HG03469 (cell line): ENCODE measurements at regions not wholly inside any gene's neighbourhood (a gene's known extent, or its start where the extent isn't known, plus 50 kb on each side); places are given as distances from the start of the nearest gene placed in this dataset.

Experiments
- ATAC-seq: cut with Tn5 transposase; IDR thresholded peaks from one replicate; pipeline ENCODE4 v1.9.1; 2021; ENCODE audit warnings: mild to moderate bottlenecking, moderate library complexity, moderate number of reproducible peaks; ENCODE audit not compliant: unreplicated experiment

DNA sequence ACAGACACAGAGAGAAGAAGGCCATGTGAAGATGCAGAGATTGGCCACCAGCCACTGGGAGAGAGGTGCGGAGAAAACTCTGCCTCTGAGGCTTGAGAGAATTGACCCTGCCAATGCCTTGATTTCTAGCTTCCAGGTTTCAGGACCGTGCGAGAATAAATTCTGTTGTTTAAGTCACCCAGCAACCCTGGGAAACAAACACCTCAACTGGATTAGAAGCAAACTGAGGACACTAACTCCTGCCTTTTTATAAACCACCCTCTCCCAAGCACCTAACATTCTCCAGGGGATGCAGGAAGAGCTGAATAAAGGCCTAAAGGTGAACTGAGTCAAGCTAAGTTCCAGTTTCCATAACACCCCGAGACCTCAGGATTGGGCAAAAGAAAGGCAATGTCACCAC is 136.1 kb downstream of the ANKRD60 start:
- no peak for ATAC-seq

- ATAC-seq, result no peak
Measured at GRCh38 chr20:58091810-58092209, 136.6 kb downstream of the ANKRD60 start.

DNA sequence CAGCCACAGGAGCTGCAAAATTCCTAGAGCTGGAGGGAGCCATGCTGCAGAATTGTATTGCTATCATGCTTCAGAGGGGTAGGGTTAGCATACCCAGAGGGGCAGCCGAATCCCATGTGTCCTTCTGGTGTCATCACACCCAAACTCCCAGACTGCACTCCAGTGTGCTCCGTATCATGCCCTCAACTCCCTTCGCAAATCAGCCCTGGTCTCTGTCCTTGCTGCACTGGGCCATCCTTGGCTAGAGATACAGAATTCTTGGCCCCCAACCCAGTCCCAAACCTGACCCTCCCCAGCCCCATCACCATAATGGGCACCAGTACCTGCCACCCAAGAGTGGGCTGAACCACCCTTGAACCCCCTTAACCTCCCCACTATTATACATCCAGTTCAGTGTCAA is 138.3 kb downstream of the ANKRD60 start:
- no peak for ATAC-seq

- ATAC-seq, result no peak
Measured at GRCh38 chr20:58088625-58089024, 139.8 kb downstream of the ANKRD60 start.

DNA sequence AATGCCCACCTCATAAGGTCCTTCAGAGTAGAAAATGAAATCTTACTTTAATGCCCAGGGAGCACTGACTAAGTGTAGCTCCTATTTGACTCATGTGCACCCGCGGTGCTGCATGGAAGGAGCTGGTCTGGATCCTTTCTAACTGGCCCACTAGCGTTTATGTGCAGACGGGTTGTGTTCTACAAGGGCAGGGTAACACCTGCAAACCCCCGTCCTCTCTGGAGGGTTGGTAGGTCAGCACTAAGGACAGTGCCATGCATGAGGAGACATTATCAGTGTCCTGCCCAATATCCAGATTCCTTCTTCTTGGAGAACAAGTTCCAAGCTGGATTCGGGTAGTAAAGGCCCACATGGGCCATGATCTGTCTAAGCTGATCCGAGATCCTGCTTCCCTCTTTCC is 140.3 kb downstream of the ANKRD60 start:
- ATAC-seq, result no peak

DNA sequence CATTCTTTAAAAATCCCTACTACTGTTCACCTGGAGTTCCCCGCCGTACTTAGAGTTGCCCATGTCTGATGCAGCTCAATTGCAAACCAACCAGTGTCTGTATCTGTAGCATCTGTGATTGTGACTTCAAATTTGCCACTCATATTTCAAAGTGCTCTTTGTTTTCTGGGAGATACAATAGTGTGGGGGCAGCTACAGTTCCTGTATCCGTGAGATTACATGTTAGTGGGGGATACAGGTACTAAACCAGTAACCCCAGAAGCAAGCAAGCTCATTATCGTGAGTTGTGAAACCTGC is 140.9 kb downstream of the ANKRD60 start:
- no peak for ATAC-seq

- no peak for ATAC-seq
Measured at GRCh38 chr20:58086763-58087561, 141.5 kb downstream of the ANKRD60 start.

DNA sequence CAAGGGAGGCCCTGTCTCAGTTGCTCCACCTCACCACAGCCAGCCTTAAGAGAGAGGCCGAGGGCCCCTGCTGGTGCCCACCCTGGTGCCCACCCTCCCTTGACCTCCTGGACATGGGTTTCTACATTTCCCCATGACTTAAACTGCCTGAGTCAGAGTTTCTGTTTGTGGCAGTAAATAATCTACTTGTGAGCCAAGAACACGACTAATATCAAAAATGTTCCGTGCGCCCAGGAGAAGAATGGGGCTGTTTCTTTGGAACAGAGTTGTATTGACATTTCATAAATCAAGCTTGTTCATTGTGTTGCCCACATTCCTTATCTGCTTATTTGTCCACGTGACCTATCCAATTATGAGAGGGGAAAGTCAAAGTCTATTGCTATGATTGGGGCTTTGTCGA is 143.5 kb downstream of the ANKRD60 start:
- ATAC-seq, result no peak

DNA sequence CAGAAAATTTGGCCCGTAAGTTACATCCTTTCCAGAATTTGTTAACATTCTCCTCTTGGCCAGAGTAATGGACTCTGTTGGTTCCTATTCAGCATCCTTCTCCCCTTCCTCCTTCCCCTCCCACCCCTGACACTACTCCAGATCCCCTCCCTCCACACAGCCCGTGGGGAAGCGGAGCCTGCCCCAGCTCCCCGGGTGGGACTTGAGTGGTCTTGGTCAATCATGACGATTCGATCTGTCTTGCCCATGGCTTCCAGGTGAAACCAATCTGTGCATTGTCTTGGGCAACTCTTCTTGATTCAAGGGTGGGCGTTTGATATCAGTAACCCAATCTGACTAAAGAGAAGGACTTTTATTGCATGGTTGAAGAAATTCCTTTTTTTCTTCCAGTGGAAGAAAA is 143.9 kb downstream of the ANKRD60 start:
- ATAC-seq, result no peak

DNA sequence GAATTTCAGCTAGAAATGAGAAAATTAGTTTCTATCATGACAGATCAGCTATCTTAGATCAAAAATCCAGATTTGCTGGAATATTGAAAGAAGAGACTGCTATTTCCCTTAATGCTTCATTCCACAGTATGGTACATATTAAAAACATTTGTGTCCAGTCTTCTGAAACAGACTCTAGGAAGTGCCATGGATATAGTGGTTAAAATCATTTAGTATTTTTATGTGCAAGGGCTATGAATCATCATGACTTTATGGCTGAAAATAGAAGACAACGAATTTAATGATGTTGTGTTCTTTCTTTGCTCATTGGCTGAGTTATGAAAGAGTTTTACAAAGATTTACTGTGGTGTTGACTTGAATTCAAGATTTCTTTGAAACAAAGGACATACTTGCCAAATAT is 146.6 kb downstream of the ANKRD60 start:
- no peak for ATAC-seq

DNA sequence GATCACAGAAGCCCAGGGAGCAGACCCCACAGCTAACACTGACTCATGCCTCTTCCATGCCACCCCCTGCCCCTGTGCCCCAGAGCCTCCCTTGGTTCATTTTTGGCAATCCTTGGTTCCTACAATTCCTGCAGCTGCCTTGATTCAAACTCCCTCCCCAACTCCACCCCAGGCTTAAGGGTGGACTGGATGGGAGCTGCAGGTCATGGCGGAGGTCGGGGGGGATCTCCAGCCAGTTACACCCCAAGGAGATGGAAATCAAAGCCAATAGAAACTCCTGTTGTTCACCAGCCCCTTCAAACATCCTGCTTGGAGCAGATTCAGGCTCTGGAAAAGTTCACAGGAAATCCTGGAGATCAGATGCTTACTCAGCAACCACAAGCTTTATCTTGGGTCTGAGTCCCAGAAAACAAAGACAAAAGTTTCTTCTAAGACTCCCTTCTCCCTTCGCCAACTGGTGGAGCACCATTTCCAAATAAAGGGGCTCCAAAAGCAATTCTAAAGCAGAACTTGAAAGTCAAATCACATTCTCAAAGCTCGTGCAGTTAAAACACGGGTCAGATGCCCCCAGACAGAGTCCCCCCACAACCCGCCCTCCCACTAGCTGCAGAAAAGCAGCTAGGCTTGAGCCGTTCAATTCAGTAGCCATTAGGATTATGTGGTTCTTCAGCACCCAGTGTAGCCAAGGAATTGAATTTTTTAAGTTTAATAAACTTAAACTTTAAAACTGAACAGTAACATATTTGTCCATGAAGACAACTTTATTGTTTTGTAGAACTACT is 149.5 kb downstream of the ANKRD60 start:
- no peak for ATAC-seq

DNA sequence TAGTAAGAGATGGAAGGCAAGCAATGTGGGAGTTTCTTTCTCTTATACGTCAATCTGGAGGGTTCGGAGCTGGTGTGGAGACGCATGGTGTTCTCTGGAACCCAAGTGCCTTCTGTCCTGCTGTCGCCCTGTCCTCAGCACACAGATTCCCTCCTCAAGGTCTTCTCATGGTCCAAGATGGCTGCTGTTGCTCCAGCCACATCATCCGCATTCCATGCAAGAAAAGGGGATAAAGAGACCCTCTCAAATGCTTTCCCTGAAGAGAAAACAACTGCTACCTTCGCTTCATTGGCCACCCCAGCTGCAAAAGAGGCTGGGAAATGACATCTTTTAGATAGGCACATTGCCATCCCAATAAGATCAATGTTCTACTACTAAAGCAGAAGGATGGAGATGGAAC is 151.2 kb downstream of the ANKRD60 start:
- no peak for ATAC-seq

DNA sequence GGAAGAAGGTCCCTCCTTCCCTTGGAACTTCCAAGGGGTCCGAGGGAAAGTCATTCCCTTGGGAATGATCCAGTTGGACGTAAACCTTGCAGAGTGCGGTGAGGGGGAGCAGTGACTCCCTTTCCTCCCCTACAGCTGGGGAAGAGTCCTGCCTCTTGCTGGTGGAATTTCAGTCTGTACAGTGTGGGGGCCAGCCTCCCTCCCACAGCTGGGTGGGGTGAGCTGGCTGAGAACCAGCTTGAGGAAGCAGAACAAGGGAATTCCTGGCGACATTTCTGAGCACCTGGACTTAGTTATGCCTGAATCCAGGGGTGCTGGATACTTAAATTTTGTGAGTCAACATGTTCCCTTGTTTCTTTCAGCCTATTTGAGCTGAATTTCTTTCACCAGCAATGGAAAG is 152.0 kb downstream of the ANKRD60 start:
- no peak for ATAC-seq

DNA sequence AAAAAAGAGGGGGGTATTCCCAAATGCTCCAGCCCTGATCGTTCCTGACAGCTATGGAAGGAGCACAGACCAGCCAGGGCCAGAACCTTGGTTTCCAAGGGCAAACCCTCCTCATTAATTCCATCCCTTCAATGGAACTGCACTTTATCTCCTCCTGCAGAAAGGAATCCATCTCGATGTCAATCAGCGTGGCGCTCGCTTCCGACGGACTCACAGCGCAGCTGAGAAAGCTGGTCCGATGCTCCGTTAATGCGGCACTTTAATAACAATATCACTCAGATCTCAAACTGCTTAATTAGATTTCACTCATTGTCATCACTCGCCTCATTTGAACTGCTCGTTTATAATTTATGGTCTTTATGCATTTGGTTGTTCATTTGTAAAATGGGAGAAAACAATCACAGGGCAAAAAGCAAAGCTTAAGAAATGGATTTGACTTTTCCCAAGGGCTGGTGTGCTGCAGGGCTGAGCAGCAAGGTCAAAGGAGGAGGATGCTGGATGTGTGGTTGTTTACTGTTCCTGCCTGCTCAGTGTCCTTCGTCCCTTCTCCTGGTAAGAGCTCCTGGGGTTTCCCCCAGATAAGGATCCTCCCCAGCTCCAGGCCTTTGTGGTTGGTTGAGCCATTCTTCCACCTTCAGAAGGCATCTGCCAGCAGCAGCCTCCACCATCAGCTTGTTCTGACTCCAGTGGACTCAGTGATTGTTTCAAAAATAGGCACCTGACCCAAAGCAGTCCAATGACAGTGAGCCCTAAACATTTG is 152.7 kb downstream of the ANKRD60 start:
- no peak for ATAC-seq

DNA sequence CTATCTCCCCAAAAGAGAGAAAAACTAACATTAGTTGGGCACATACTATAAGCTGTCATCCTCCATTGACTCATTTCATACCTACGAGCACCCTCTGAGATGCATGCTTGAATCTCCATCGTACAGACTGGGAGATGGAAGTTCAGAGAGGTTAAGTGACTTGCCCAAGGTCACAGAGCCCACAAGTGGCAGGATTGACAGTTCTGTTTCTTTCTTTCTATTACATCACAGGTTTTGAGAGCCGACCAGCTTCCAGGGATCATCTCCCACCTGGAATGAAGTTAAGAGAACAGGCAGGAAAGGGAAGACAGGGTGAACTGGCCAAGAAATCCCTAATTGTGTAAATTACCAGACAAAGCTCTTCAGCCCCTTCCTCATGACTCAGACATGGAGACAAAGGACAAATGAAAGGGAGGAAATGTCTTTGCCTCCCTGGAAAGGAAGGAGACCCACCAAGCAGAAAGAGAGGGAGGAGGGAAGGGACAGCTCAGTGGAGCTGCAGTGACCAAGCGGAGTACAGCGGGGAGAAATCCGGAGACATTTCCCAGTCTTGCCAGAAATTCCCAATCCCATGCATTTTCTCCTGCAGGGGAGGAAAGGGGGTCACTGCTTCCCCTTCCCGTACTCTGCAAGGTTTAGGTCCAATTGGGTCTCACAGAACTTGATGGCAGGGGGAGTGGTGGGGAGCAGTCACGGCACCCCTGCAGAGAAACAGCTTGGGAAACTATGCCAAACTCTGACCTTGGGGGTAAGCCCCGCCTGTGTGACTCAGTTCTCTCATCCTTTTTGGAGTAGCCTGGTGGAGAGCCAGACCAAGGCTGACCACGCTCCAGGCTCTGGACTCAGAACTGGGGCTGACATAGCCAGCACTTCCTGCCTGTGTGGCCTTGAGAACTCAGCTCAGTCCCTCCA is 154.3 kb downstream of the ANKRD60 start:
- no peak for ATAC-seq

DNA sequence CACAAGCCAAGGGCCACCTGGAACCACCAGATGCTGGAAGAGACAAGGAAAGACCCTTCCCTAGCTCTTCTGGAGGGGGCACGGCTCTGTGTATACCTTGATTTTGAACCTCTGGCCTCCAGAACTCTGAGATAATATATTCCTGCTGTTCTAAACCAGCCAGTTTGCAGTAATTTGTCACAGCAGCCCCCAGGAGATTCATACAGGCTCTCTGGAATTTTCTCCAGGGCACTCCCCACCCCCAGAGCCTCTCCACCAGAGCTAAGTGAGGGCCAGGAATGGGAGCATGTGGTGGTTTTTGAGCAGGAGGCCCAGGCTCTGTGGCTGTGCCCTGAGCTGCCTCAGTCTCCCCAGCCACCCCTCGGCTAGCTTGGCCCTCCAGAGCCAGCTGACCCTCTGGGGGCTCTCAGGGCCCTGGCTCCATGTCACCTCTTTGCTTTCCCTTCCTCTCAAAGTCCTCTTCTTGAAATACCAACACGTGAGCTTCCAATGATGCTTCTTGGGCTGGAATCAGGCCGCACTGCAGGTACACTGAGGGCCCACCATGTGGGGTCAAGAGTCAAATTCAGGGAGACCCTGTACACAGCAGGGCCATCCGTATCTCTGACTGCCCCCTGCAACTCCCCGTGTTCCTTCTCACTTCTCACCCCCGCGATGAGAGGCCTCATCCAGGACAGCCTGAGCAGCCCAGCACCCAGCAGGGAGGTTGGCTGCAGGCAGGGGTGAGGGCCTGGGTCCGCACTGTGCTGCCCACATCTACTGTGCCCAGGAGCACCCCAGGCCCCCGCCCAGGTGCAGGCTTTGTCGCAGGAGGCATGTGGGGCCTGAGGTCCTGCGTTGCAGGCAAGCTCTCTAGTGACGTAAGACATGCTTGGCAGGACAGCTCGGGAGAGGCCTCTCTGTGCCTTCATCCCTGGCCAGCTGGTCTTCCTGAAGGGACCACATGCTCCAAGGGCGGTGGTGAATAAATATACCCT is 155.5 kb downstream of the ANKRD60 start:
- no peak for ATAC-seq

GRCh38 chr20:58071991-58072390 is 156.5 kb downstream of the ANKRD60 start:
- no peak for ATAC-seq

GRCh38 chr20:58071298-58071697 is 157.2 kb downstream of the ANKRD60 start:
- ATAC-seq, result no peak

DNA sequence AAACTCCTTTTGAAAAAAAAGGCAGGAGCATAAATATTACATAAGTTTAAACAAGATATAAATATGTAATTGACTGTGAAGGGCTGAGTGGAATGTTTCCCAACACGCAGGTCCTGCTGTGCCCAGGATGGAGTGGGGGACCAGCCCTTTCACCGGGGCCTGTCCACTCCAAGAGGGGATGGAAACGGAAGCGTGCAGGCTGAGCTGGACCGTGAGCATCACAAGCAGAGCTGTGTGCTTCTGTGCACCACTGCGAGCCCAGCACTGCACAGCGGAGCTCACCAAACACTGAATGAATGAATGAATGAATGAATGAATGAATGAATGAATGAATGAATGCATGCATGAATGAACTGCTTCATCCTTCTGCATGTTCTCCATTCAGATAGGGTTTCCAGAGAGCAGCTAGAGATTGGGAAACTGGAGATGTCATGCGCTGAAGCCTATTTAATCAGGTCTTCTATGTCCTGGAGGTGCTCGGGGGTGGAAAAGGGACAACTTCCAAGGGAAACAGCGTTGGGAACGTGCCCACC is 157.7 kb downstream of the ANKRD60 start:
- no peak for ATAC-seq
